OCI-LY7 (cell line): ENCODE measurements at regions not wholly inside any gene's neighbourhood (a gene's known extent, or its start where the extent isn't known, plus 50 kb on each side); places are given as distances from the start of the nearest gene placed in this dataset.

Experiments
- EZH2phosphoT487 ChIP-seq: fragments of 200-600 bp; sonication (generic); IDR thresholded peaks from 2 replicates; pipeline ENCODE4 v1.6.1; 2018; ENCODE audit warnings: low read depth, borderline replicate concordance, mild to moderate bottlenecking, mixed run types, antibody characterized with exemption, low read length, moderate library complexity, mixed read lengths
- TF ChIP-seq, protein P1 (sequence below): fragments of 200-600 bp; sonication (generic); conservative IDR thresholded peaks from 2 replicates; pipeline ENCODE4 v1.5.1; 2014; ENCODE audit warnings: mild to moderate bottlenecking, antibody characterized with exemption, low read length, moderate library complexity, mixed read lengths

DNA sequence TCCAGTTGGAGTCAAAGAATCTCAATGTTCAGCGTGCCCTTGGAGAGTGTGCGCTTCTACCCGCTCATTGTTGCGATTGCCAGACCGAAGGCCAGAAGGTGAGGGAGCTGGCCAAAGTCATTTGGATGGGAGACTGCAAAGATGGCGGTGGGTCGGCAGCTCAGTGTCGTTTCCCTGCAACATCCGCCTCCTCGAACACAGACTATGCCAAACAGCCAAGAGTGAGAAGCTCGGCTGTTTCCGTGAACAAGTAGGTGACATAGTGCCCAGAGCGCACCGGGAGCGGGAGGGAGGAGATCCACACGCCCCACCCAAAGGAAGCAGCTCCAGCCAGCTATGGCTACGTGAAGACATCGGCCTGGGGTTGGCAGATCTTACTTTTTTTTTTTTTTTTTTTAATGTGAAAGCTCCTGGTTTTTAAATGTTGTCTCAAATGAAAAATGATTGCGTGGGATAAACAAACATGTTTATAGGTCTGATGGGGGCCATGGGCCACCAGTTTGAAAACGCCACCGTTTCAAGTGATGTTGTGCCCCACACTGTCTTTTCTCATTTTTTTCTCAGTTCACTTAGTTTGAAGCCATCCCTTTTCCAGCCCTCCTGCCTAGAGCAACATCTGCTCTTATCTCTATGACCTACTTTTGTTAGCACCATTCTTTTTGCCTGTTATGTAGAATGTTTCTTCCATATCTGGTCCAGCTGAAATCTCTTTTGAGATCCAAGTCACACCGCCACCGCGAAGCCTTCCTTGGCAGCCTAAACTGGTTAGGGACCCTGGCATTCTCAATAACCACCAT is 682.4 kb downstream of the RNF144A start:
- TF ChIP-seq, protein P1, sequence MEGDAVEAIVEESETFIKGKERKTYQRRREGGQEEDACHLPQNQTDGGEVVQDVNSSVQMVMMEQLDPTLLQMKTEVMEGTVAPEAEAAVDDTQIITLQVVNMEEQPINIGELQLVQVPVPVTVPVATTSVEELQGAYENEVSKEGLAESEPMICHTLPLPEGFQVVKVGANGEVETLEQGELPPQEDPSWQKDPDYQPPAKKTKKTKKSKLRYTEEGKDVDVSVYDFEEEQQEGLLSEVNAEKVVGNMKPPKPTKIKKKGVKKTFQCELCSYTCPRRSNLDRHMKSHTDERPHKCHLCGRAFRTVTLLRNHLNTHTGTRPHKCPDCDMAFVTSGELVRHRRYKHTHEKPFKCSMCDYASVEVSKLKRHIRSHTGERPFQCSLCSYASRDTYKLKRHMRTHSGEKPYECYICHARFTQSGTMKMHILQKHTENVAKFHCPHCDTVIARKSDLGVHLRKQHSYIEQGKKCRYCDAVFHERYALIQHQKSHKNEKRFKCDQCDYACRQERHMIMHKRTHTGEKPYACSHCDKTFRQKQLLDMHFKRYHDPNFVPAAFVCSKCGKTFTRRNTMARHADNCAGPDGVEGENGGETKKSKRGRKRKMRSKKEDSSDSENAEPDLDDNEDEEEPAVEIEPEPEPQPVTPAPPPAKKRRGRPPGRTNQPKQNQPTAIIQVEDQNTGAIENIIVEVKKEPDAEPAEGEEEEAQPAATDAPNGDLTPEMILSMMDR: no peak
- TF ChIP-seq EZH2phosphoT487: no peak
